ENCODE measurements at regions not wholly inside any gene's neighbourhood (a gene's known extent, or its start where the extent isn't known, plus 50 kb on each side); places are given as distances from the start of the nearest gene placed in this dataset.

DNA sequence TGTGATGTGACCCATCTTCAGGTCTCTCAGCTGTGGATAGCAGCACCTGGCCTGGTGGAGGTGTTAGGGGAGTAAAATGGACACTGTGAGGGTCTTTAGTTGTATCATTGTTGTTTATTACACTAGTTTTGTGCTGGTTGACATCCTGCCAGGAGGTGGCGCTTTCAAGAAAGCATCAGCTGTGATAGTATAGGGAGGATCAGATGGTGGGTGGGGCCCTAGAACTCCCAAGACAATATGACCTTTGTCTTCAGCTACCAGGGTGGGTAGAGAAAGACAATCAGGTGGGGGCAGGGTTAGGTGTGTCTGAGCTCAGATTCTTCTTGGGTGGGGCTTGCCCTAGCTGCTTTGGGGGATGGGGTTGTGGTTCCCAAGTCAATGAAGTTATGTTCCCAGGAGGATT lies 162.8 kb downstream of the PPP1R2C start:
- Histone ChIP-seq H3K9me3 (ENCODE audit: control insufficient read depth, insufficient read depth, low read length) (no peaks in the 10 kb centered on the region), H3K4me3 (ENCODE audit: low read depth, low read length) (no peak overlapping the region), H3K27ac (ENCODE audit: low read depth, low read length) (no peak overlapping the region), H3K27me3 (ENCODE audit: control insufficient read depth, insufficient read depth, low read length) (no peaks in the 10 kb centered on the region)
- no peak for DNase-seq (ENCODE audit: low read depth, low spot score)
- TF ChIP-seq, protein P1, sequence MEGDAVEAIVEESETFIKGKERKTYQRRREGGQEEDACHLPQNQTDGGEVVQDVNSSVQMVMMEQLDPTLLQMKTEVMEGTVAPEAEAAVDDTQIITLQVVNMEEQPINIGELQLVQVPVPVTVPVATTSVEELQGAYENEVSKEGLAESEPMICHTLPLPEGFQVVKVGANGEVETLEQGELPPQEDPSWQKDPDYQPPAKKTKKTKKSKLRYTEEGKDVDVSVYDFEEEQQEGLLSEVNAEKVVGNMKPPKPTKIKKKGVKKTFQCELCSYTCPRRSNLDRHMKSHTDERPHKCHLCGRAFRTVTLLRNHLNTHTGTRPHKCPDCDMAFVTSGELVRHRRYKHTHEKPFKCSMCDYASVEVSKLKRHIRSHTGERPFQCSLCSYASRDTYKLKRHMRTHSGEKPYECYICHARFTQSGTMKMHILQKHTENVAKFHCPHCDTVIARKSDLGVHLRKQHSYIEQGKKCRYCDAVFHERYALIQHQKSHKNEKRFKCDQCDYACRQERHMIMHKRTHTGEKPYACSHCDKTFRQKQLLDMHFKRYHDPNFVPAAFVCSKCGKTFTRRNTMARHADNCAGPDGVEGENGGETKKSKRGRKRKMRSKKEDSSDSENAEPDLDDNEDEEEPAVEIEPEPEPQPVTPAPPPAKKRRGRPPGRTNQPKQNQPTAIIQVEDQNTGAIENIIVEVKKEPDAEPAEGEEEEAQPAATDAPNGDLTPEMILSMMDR (IDR thresholded peaks at IDR 0.05; ENCODE audit: low read depth, low read length) = no peak
- ChIA-PET CTCF (no interaction called here), POLR2A (no interaction called here)

DNA sequence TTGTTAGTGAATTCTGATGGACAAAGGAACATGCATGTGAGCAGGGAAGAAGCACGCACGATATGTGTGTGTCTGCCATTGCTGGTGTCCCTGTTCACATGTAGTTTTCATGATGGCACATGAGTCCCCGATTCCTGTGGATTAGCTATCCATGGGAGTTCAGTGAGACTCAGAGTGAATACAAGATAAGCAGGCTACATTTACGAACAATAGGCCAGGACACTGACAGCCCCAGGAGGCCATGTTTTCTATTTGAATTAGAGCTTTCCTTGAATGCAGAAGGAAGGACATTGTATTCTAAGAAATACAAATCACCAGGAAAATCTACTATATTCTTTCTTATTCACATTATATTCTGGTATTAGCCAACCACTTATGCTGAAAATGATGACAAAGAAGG lies 171.4 kb downstream of the PPP1R2C start:
- Histone ChIP-seq H3K9me3 (ENCODE audit: control insufficient read depth, insufficient read depth, low read length) (no peaks in the 10 kb centered on the region), H3K4me3 (ENCODE audit: low read depth, low read length) (no peak overlapping the region), H3K27ac (ENCODE audit: low read depth, low read length) (no peak overlapping the region), H3K27me3 (ENCODE audit: control insufficient read depth, insufficient read depth, low read length) (no peaks in the 10 kb centered on the region)
- no peak for DNase-seq (ENCODE audit: low read depth, low spot score)
- ChIA-PET CTCF (no interaction called here), POLR2A (no interaction called here)
- TF ChIP-seq, protein P1 (IDR thresholded peaks at IDR 0.05; ENCODE audit: low read depth, low read length) = no peak

DNA sequence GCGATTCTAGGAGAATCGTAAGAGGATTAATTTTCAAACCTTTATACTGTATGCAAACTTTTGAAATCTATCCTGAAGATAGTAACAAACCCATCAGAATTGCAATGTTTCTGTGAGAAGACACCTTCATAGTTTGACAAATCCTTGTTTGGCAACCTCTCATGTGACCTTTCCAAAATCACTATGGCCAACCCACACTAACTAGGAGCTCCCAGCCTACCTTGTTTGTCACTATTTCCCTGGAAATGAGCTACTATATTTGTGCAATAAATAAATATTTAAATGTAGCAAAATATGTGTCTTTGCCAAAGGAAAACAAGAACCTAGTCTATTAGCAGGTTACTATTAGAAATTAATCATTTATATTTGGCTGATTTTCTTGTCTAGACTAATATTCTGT lies 173.7 kb downstream of the PPP1R2C start:
- TF ChIP-seq, protein P1 (IDR thresholded peaks at IDR 0.05; ENCODE audit: low read depth, low read length) = no peak
- Histone ChIP-seq H3K27ac (ENCODE audit: low read depth, low read length) (no peak overlapping the region), H3K4me3 (ENCODE audit: low read depth, low read length) (no peak overlapping the region), H3K9me3 (ENCODE audit: control insufficient read depth, insufficient read depth, low read length) (no peaks in the 10 kb centered on the region), H3K27me3 (ENCODE audit: control insufficient read depth, insufficient read depth, low read length) (no peaks in the 10 kb centered on the region)
- CTCF ChIA-PET = no interaction called here
- DNase-seq (ENCODE audit: low read depth, low spot score) = no peak
- POLR2A ChIA-PET = no interaction called here

DNA sequence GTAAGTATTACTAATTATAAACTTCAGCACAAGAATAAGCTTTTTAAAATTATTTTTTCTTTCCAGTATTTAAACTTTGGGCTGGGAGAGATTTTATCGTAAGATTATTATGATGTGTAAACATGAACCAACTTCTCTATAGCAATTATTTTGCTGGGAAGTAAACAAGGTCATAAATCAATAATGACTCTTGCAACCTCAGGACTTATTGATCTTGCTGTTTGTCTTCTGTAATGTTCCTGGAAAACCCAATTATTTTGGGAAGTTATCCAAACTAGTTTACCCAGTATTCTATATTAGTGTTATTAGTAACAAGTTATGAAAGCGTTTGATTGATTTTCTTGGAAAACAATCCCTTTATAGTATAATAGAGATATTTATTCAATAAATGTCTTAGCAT lies 174.9 kb downstream of the PPP1R2C start:
- no peak for DNase-seq (ENCODE audit: low read depth, low spot score)
- no peaks in the 10 kb centered on the region for H3K9me3 ChIP-seq (ENCODE audit: control insufficient read depth, insufficient read depth, low read length)
- ChIA-PET CTCF (no interaction called here), POLR2A (no interaction called here)
- no peak overlapping the region for H3K27ac ChIP-seq (ENCODE audit: low read depth, low read length)
- H3K27me3 ChIP-seq (ENCODE audit: control insufficient read depth, insufficient read depth, low read length) = no peaks in the 10 kb centered on the region
- TF ChIP-seq, protein P1 (IDR thresholded peaks at IDR 0.05; ENCODE audit: low read depth, low read length) = no peak
- no peak overlapping the region for H3K4me3 ChIP-seq (ENCODE audit: low read depth, low read length)

DNA sequence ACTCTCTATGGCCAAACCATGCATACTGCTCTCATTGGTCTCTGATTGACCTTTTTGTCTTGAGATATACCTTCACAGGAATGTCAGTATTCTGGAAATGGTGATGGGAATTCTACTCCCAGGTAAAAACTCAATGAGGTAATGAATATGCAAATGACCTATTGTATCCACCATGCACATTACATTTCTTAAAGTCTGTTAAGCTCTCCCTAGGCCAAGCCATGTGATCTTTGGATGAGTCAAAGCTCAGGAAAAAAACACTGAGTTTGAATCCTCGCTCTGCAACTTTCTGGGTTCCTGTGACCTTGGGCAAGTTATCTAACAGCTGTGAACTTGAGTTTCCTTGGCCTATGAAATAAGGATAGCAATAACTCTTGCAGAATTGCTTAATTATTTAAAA lies 175.4 kb downstream of the PPP1R2C start:
- no peaks in the 10 kb centered on the region for H3K27me3 ChIP-seq (ENCODE audit: control insufficient read depth, insufficient read depth, low read length)
- TF ChIP-seq, protein P1 (IDR thresholded peaks at IDR 0.05; ENCODE audit: low read depth, low read length) = no peak
- ChIA-PET CTCF (no interaction called here), POLR2A (no interaction called here)
- H3K9me3 ChIP-seq (ENCODE audit: control insufficient read depth, insufficient read depth, low read length) = no peaks in the 10 kb centered on the region
- H3K27ac ChIP-seq (ENCODE audit: low read depth, low read length) = no peak overlapping the region
- no peak for DNase-seq (ENCODE audit: low read depth, low spot score)
- H3K4me3 ChIP-seq (ENCODE audit: low read depth, low read length) = no peak overlapping the region

All from AG04450 (cell line).